Naive B cell (primary cell): ENCODE measurements at regions not wholly inside any gene's neighbourhood (a gene's known extent, or its start where the extent isn't known, plus 50 kb on each side); places are given as distances from the start of the nearest gene placed in this dataset.

ENCODE experiments used
- ATAC-seq, 2 donors: fragments of 150-1000 bp; cut with Tn5 transposase; 2 replicates each; pipeline ENCODE4 v1.10.0; 2021; ENCODE audit warnings: low read depth in 2 of 2, mild to moderate bottlenecking in 2 of 2, moderate library complexity in 2 of 2
- DNase-seq: peaks from one replicate; pipeline ENCODE4 v3.0.0; 2022
- H3K27ac Mint-ChIP-seq, 6 donors: one replicate each; pipeline ENCODE4 v1.8.0; 2020 to 2022; ENCODE audit warnings: mild to moderate bottlenecking in 6 of 6, mixed read lengths in 6 of 6, moderate library complexity in 5 of 6, inconsistent platforms in 2 of 6
- H3K27me3 Mint-ChIP-seq, 3 donors: one replicate each; pipeline ENCODE4 v1.8.0; 2021 to 2022; ENCODE audit warnings: mixed read lengths in 3 of 3, mild to moderate bottlenecking in 1 of 3
- H3K36me3 Mint-ChIP-seq, 2 donors: one replicate each; pipeline ENCODE4 v1.8.0; 2020 to 2022; ENCODE audit warnings: mixed read lengths in 2 of 2, inconsistent platforms in 1 of 2, mild to moderate bottlenecking in 1 of 2
- H3K4me1 Mint-ChIP-seq, 3 donors: one replicate each; pipeline ENCODE4 v1.8.0; 2020 to 2022; ENCODE audit warnings: mixed read lengths in 3 of 3, inconsistent platforms in 1 of 3, mild to moderate bottlenecking in 1 of 3, moderate library complexity in 1 of 3
- H3K4me3 Mint-ChIP-seq, 8 donors: one replicate each; pipeline ENCODE4 v1.8.0; 2020 to 2022; ENCODE audit warnings: mild to moderate bottlenecking in 8 of 8, mixed read lengths in 8 of 8, moderate library complexity in 8 of 8, inconsistent platforms in 2 of 8
- H3K9me3 Mint-ChIP-seq, 7 donors: one replicate each; pipeline ENCODE4 v1.8.0; 2020 to 2022; ENCODE audit warnings: mixed read lengths in 7 of 7, mild to moderate bottlenecking in 5 of 7, inconsistent platforms in 2 of 7, moderate library complexity in 1 of 7

- H3K4me3 Mint-ChIP-seq: peak overlapping the region in 6 of 8 donors; percentile 0 to 75 (median 36)
- H3K36me3 Mint-ChIP-seq: peaks cover 28 to 52% of the 10 kb centered on the region in 2 donors
Observed at GRCh38 chr12:31880340-31880739, 78.9 kb upstream of the RESF1 start.

GRCh38 chr12:31877884-31878283 lies 81.3 kb upstream of the RESF1 start:
- no peak for DNase-seq
- peak overlapping the region; percentile 93 to 100 (median 98) for H3K27ac Mint-ChIP-seq
- H3K27me3 Mint-ChIP-seq: no peaks in the 10 kb centered on the region
- H3K36me3 Mint-ChIP-seq: peaks cover 30 to 52% of the 10 kb centered on the region in 2 donors
- peak overlapping the region in 6 of 8 donors; percentile 3 to 84 (median 75) for H3K4me3 Mint-ChIP-seq
- no peak for ATAC-seq
- peaks cover 0 to 14% (median 3%) of the 10 kb centered on the region in 7 donors for H3K9me3 Mint-ChIP-seq
- peaks cover 61 to 87% (median 68%) of the 10 kb centered on the region in 3 donors for H3K4me1 Mint-ChIP-seq

More at GRCh38 chr12:31880340-31880739, 78.9 kb upstream of the RESF1 start:
- peaks cover 3 to 31% (median 11%) of the 10 kb centered on the region in 7 donors for H3K9me3 Mint-ChIP-seq
- DNase-seq: no peak
- peaks cover 55 to 82% (median 64%) of the 10 kb centered on the region in 3 donors for H3K4me1 Mint-ChIP-seq
- H3K27ac Mint-ChIP-seq: peak overlapping the region; percentile 26 to 100 (median 93)
- ATAC-seq: no peak
- no peaks in the 10 kb centered on the region for H3K27me3 Mint-ChIP-seq

- peaks cover 35 to 58% of the 10 kb centered on the region in 2 donors for H3K36me3 Mint-ChIP-seq
- ATAC-seq (peak; percentile 71 to 76), DNase-seq (peak; percentile 71)
- peak overlapping the region; percentile 93 to 100 (median 98) for H3K27ac Mint-ChIP-seq
- H3K9me3 Mint-ChIP-seq: peaks cover 0 to 6% (median 3%) of the 10 kb centered on the region in 7 donors
- peak overlapping the region; percentile 63 to 86 (median 76) for H3K4me3 Mint-ChIP-seq
- peaks cover 68 to 88% (median 74%) of the 10 kb centered on the region in 3 donors for H3K4me1 Mint-ChIP-seq
- H3K27me3 Mint-ChIP-seq: no peaks in the 10 kb centered on the region
Observed at GRCh38 chr12:31876568-31877424, 82.4 kb upstream of the RESF1 start.

- no peak for ATAC-seq
- peak overlapping the region; percentile 62 to 89 (median 80) for H3K4me3 Mint-ChIP-seq
- peaks cover 0 to 6% (median 3%) of the 10 kb centered on the region in 7 donors for H3K9me3 Mint-ChIP-seq
- no peaks in the 10 kb centered on the region for H3K27me3 Mint-ChIP-seq
- no peak for DNase-seq
- peaks cover 35 to 65% of the 10 kb centered on the region in 2 donors for H3K36me3 Mint-ChIP-seq
- peaks cover 75 to 91% (median 76%) of the 10 kb centered on the region in 3 donors for H3K4me1 Mint-ChIP-seq
- H3K27ac Mint-ChIP-seq: peak overlapping the region; percentile 100
Observed at GRCh38 chr12:31875609-31875964, 83.6 kb upstream of the RESF1 start.

- DNase-seq (peak; percentile 77), ATAC-seq (peak; percentile 89 to 90)
- Mint-ChIP-seq H3K4me3 (peak overlapping the region; percentile 62 to 89 (median 83)), H3K9me3 (peaks cover 0 to 6% (median 3%) of the 10 kb centered on the region in 7 donors), H3K4me1 (peaks cover 70 to 86% (median 73%) of the 10 kb centered on the region in 3 donors), H3K27me3 (no peaks in the 10 kb centered on the region), H3K36me3 (peaks cover 33 to 61% of the 10 kb centered on the region in 2 donors), H3K27ac (peak overlapping the region; percentile 100)
Observed at GRCh38 chr12:31874961-31875608, 84.1 kb upstream of the RESF1 start.

GRCh38 chr12:31872831-31873604 lies 86.2 kb upstream of the RESF1 start:
- no peak for DNase-seq
- Mint-ChIP-seq H3K4me3 (peak overlapping the region in 6 of 8 donors; percentile 12 to 89 (median 44)), H3K36me3 (peaks cover 26 to 41% of the 10 kb centered on the region in 2 donors), H3K27ac (peak overlapping the region; percentile 90 to 100 (median 100)), H3K9me3 (peaks cover 0 to 3% (median 0%) of the 10 kb centered on the region in 7 donors), H3K27me3 (no peaks in the 10 kb centered on the region), H3K4me1 (peaks cover 66 to 86% (median 67%) of the 10 kb centered on the region in 3 donors)
- ATAC-seq: no peak

- H3K9me3 Mint-ChIP-seq: peaks cover 0 to 11% (median 3%) of the 10 kb centered on the region in 7 donors
- peaks cover 17 to 35% of the 10 kb centered on the region in 2 donors for H3K36me3 Mint-ChIP-seq
- no peak for ATAC-seq
- peak overlapping the region in 3 of 6 donors; percentile 75 to 87 (median 78) for H3K27ac Mint-ChIP-seq
- no peak overlapping the region for H3K4me3 Mint-ChIP-seq
- no peaks in the 10 kb centered on the region for H3K27me3 Mint-ChIP-seq
- peaks cover 47 to 75% (median 48%) of the 10 kb centered on the region in 3 donors for H3K4me1 Mint-ChIP-seq
- no peak for DNase-seq
Observed at GRCh38 chr12:31869972-31870371, 89.2 kb upstream of the RESF1 start.

GRCh38 chr12:31868965-31869364 lies 90.2 kb upstream of the RESF1 start:
- ATAC-seq (no peak), DNase-seq (no peak)
- peak overlapping the region in 2 of 8 donors; percentile 3 to 10 for H3K4me3 Mint-ChIP-seq
- H3K36me3 Mint-ChIP-seq: peaks cover 12 to 25% of the 10 kb centered on the region in 2 donors
- peaks cover 0 to 13% (median 3%) of the 10 kb centered on the region in 7 donors for H3K9me3 Mint-ChIP-seq
- peak overlapping the region in 5 of 6 donors; percentile 6 to 92 (median 73) for H3K27ac Mint-ChIP-seq
- H3K27me3 Mint-ChIP-seq: no peaks in the 10 kb centered on the region
- peaks cover 37 to 65% (median 38%) of the 10 kb centered on the region in 3 donors for H3K4me1 Mint-ChIP-seq

GRCh38 chr12:31867292-31867691 lies 91.9 kb upstream of the RESF1 start:
- DNase-seq: no peak
- Mint-ChIP-seq H3K4me1 (peaks cover 25 to 53% (median 28%) of the 10 kb centered on the region in 3 donors), H3K27me3 (no peaks in the 10 kb centered on the region), H3K4me3 (peak overlapping the region in 6 of 8 donors; percentile 6 to 67 (median 39)), H3K9me3 (peaks cover 0 to 13% (median 0%) of the 10 kb centered on the region in 7 donors), H3K36me3 (peaks cover 7 to 10% of the 10 kb centered on the region in 2 donors), H3K27ac (peak overlapping the region; percentile 41 to 92 (median 86))
- ATAC-seq: peak; percentile 71 to 88

GRCh38 chr12:31866523-31866922 lies 92.7 kb upstream of the RESF1 start:
- Mint-ChIP-seq H3K36me3 (peaks cover 4 to 5% of the 10 kb centered on the region in 2 donors), H3K27ac (peak overlapping the region in 5 of 6 donors; percentile 15 to 88 (median 85)), H3K9me3 (peaks cover 0 to 13% (median 0%) of the 10 kb centered on the region in 7 donors), H3K4me3 (peak overlapping the region in 3 of 8 donors; percentile 2 to 44 (median 20)), H3K4me1 (peaks cover 24 to 49% (median 25%) of the 10 kb centered on the region in 3 donors), H3K27me3 (no peaks in the 10 kb centered on the region)
- DNase-seq: no peak
- no peak for ATAC-seq

- no peak for ATAC-seq
- H3K4me3 Mint-ChIP-seq: no peak overlapping the region
- DNase-seq: no peak
- peaks cover 0 to 4% of the 10 kb centered on the region in 2 donors for H3K36me3 Mint-ChIP-seq
- H3K4me1 Mint-ChIP-seq: peaks cover 23 to 55% (median 24%) of the 10 kb centered on the region in 3 donors
- peak overlapping the region in 1 of 6 donors; percentile 79 for H3K27ac Mint-ChIP-seq
- peaks cover 0 to 14% (median 0%) of the 10 kb centered on the region in 7 donors for H3K9me3 Mint-ChIP-seq
- no peaks in the 10 kb centered on the region for H3K27me3 Mint-ChIP-seq
Observed at GRCh38 chr12:31865023-31865422, 94.2 kb upstream of the RESF1 start.

GRCh38 chr12:31861360-31861759 lies 97.9 kb upstream of the RESF1 start:
- H3K4me3 Mint-ChIP-seq: no peak overlapping the region
- H3K4me1 Mint-ChIP-seq: peaks cover 14 to 37% (median 15%) of the 10 kb centered on the region in 3 donors
- H3K9me3 Mint-ChIP-seq: peaks cover 0 to 10% (median 3%) of the 10 kb centered on the region in 7 donors
- H3K36me3 Mint-ChIP-seq: peaks cover 0 to 8% of the 10 kb centered on the region in 2 donors
- peak overlapping the region in 1 of 6 donors; percentile 29 for H3K27ac Mint-ChIP-seq
- no peaks in the 10 kb centered on the region for H3K27me3 Mint-ChIP-seq
- DNase-seq (no peak), ATAC-seq (no peak)
